ENCODE measurements at regions not wholly inside any gene's neighbourhood (a gene's known extent, or its start where the extent isn't known, plus 50 kb on each side); places are given as distances from the start of the nearest gene placed in this dataset.

DNA sequence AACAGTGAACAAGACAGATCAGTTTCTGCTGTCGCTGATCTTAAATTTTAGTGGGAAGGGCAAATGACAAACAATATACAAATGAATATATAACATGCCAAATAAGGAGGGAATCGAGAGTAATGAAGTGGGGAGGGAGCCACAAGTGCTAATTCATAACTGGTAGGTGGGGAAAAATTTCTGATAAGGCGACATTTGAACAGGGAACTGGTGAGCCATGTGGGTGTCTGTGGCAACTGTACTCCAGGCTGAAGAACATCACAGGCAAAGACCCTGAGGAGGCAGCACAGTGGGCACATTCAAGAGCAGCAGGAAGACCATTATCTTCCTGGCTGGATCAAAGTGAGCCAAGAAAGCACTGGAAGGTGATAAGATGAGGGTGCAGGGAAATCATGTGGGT, 51.6 kb upstream of the CD28 start:
- intact Hi-C loops (cut with DNase I; ENCODE audit: low total_unique reads) = no loop called here
- no peaks in the 10 kb centered on the region for H3K27me3 ChIP-seq
- DNase-seq = no peak
- 63 to 76% (median 69%) methylated on average over 3 of the region's 3 CpGs for WGBS, 5 donors
- H3K4me1 ChIP-seq = peaks cover 14 to 38% (median 17%) of the 10 kb centered on the region in 4 donors
- no peak overlapping the region for H3K4me3 ChIP-seq
- no peaks in the 10 kb centered on the region for H3K36me3 ChIP-seq
- no peaks in the 10 kb centered on the region for H3K9me3 ChIP-seq
- no peak overlapping the region for H3K27ac ChIP-seq
- no peak for TF ChIP-seq POLR2AphosphoS5 (IDR thresholded peaks at IDR 0.05)
- TF ChIP-seq CTCF (IDR thresholded peaks at IDR 0.05) = no peak
- no peak for TF ChIP-seq POLR2A (IDR thresholded peaks at IDR 0.05)
- TF ChIP-seq EP300 (IDR thresholded peaks at IDR 0.05) = no peak

DNA sequence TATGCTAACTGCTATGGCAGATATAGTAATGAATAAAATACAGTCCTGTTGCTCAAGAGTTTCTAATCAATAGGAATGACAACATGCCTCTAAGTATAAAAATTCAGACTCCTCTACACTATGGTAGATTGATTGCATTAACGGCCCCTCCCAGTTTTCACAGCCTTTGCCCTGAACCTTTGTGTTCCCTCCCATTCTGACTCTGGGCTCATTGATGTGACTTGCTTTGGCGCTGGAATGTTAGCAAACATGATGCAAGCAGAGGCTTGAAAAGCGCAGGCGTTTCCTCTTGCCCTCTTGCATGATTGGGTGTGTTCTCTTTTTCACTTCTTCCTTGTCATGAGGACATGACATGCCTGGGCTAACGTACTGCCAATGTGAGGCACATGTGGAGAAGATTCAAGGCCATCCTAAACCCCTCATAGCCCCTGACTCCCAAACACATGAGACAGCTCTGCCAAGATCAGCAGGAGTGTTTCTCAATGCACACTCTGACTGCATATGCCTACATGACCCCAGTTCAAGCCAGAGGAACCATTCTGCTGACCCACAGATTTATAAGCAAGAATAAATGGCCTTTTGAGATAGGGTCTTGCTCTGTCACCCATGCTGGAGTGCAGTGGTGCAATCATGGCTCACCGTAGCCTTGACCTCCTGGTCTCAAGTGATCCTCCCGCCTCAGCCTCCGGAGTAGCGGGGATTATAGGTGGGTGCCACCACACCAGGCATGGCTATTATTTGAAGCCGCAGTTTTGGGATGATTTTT, 49.7 kb upstream of the CD28 start:
- no peak overlapping the region for H3K4me3 ChIP-seq
- no peaks in the 10 kb centered on the region for H3K9me3 ChIP-seq
- H3K4me1 ChIP-seq = peaks cover 0 to 22% (median 3%) of the 10 kb centered on the region in 4 donors
- peak; percentile 70 to 92 for DNase-seq
- peak overlapping the region; percentile 52 to 76 (median 55) for H3K27ac ChIP-seq
- no peaks in the 10 kb centered on the region for H3K27me3 ChIP-seq
- H3K36me3 ChIP-seq = no peaks in the 10 kb centered on the region
- TF ChIP-seq POLR2AphosphoS5 (IDR thresholded peaks at IDR 0.05) = peak in 2 of 3 donors; percentile 70 to 92
- no peak for TF ChIP-seq CTCF (IDR thresholded peaks at IDR 0.05)
- TF ChIP-seq POLR2A (IDR thresholded peaks at IDR 0.05) = no peak
- no peak for TF ChIP-seq EP300 (IDR thresholded peaks at IDR 0.05)
- intact Hi-C loops (cut with DNase I; ENCODE audit: low total_unique reads) = no loop called here
- 55 to 69% (median 61%) methylated on average over 10 of the region's 10 CpGs for WGBS, 5 donors
